ENCODE measurements at regions not wholly inside any gene's neighbourhood (a gene's known extent, or its start where the extent isn't known, plus 50 kb on each side); places are given as distances from the start of the nearest gene placed in this dataset.
A peak's percentile ranks its signal among the peaks of the same experiment; 100 is the strongest.

GRCh38 chr18:25561918-25562317 lies 210.0 kb upstream of the ZNF521 start:
- Histone ChIP-seq H3K79me2 (ENCODE audit: insufficient read depth, low read length) (no peaks in the 10 kb centered on the region), H2AFZ (ENCODE audit: low read depth, low read length) (no peak overlapping the region), H3K9me3 (ENCODE audit: insufficient read depth, low read length, severe bottlenecking) (no peaks in the 10 kb centered on the region), H3K36me3 (ENCODE audit: insufficient read depth, low read length) (no peaks in the 10 kb centered on the region), H3K4me2 (ENCODE audit: insufficient read depth, low read length) (no peak overlapping the region), H3K4me1 (ENCODE audit: insufficient read depth, low read length) (no peaks in the 10 kb centered on the region), H3K4me3 (ENCODE audit: low read depth in 1 of 2, low read length in 2 of 2) (no peak overlapping the region), H4K20me1 (ENCODE audit: insufficient read depth, low read length) (no peaks in the 10 kb centered on the region), H3K27me3 (ENCODE audit: insufficient read depth, low read length, poor library complexity) (no peaks in the 10 kb centered on the region), H3K27ac (ENCODE audit: low read length) (no peak overlapping the region), H3K9ac (ENCODE audit: low read depth, low read length) (no peak overlapping the region)
- ATAC-seq (ENCODE audit: insufficient read depth, low read depth) (no peak; the same call in 2 of the 3 replicates), DNase-seq (peak; percentile 5)
- TF ChIP-seq EZH2 (IDR thresholded peaks at IDR 0.05; ENCODE audit: borderline replicate concordance, low read depth, low read length, severe bottlenecking) (no peak), CTCF (IDR thresholded peaks at IDR 0.05; ENCODE audit: borderline replicate concordance, extremely low read depth, low read length, poor library complexity, severe bottlenecking) (peak; percentile 48)

- H3K4me3 ChIP-seq (ENCODE audit: low read depth in 1 of 2, low read length in 2 of 2): no peak overlapping the region
Observed at GRCh38 chr18:25560369-25560768, 208.4 kb upstream of the ZNF521 start.

GRCh38 chr18:25557011-25557410 lies 205.0 kb upstream of the ZNF521 start:
- Histone ChIP-seq H3K4me3 (ENCODE audit: low read depth in 1 of 2, low read length in 2 of 2) (no peak overlapping the region), H3K4me2 (ENCODE audit: insufficient read depth, low read length) (no peak overlapping the region), H3K36me3 (ENCODE audit: insufficient read depth, low read length) (no peaks in the 10 kb centered on the region), H3K27me3 (ENCODE audit: insufficient read depth, low read length, poor library complexity) (no peaks in the 10 kb centered on the region), H3K9me3 (ENCODE audit: insufficient read depth, low read length, severe bottlenecking) (no peaks in the 10 kb centered on the region), H3K4me1 (ENCODE audit: insufficient read depth, low read length) (no peaks in the 10 kb centered on the region), H3K9ac (ENCODE audit: low read depth, low read length) (no peak overlapping the region), H2AFZ (ENCODE audit: low read depth, low read length) (no peak overlapping the region), H3K27ac (ENCODE audit: low read length) (no peak overlapping the region), H4K20me1 (ENCODE audit: insufficient read depth, low read length) (no peaks in the 10 kb centered on the region), H3K79me2 (ENCODE audit: insufficient read depth, low read length) (no peaks in the 10 kb centered on the region)
- ATAC-seq (ENCODE audit: insufficient read depth, low read depth) (no peak), DNase-seq (no peak)
- no peak for TF ChIP-seq EZH2 (IDR thresholded peaks at IDR 0.05; ENCODE audit: borderline replicate concordance, low read depth, low read length, severe bottlenecking)
- TF ChIP-seq CTCF (IDR thresholded peaks at IDR 0.05; ENCODE audit: borderline replicate concordance, extremely low read depth, low read length, poor library complexity, severe bottlenecking): no peak

More at GRCh38 chr18:25560369-25560768, 208.4 kb upstream of the ZNF521 start:
- Histone ChIP-seq H3K36me3 (ENCODE audit: insufficient read depth, low read length) (no peaks in the 10 kb centered on the region), H3K9ac (ENCODE audit: low read depth, low read length) (no peak overlapping the region), H3K79me2 (ENCODE audit: insufficient read depth, low read length) (no peaks in the 10 kb centered on the region), H2AFZ (ENCODE audit: low read depth, low read length) (no peak overlapping the region), H3K4me2 (ENCODE audit: insufficient read depth, low read length) (no peak overlapping the region), H3K27ac (ENCODE audit: low read length) (no peak overlapping the region), H3K4me1 (ENCODE audit: insufficient read depth, low read length) (no peaks in the 10 kb centered on the region), H4K20me1 (ENCODE audit: insufficient read depth, low read length) (no peaks in the 10 kb centered on the region), H3K9me3 (ENCODE audit: insufficient read depth, low read length, severe bottlenecking) (no peaks in the 10 kb centered on the region), H3K27me3 (ENCODE audit: insufficient read depth, low read length, poor library complexity) (no peaks in the 10 kb centered on the region)
- ATAC-seq (ENCODE audit: insufficient read depth, low read depth) (no peak), DNase-seq (no peak)
- TF ChIP-seq EZH2 (IDR thresholded peaks at IDR 0.05; ENCODE audit: borderline replicate concordance, low read depth, low read length, severe bottlenecking) (no peak), CTCF (IDR thresholded peaks at IDR 0.05; ENCODE audit: borderline replicate concordance, extremely low read depth, low read length, poor library complexity, severe bottlenecking) (no peak)
